ENCODE measurements at regions not wholly inside any gene's neighbourhood (a gene's known extent, or its start where the extent isn't known, plus 50 kb on each side); places are given as distances from the start of the nearest gene placed in this dataset.

- TF ChIP-seq CTCF (IDR thresholded peaks at IDR 0.05) (no peak), EZH2 (IDR thresholded peaks at IDR 0.05; ENCODE audit: borderline replicate concordance, insufficient read depth, low read depth, low read length, poor library complexity, severe bottlenecking) (no peak)
Measured at GRCh38 chr5:136814619-136815378, 449.5 kb upstream of the TRPC7 start.
